PC-3 (cell line): ENCODE measurements at regions not wholly inside any gene's neighbourhood (a gene's known extent, or its start where the extent isn't known, plus 50 kb on each side); places are given as distances from the start of the nearest gene placed in this dataset.

Source experiments
- ATAC-seq: fragments of 200-7000 bp; cut with Tn5 transposase; 2 replicates; pipeline ENCODE4 v1.9.1; 2020; ENCODE audit warnings: mild to moderate bottlenecking, moderate library complexity
- BruUV-seq: library from RNA; stranded (reverse); fragments of 400-500 nt; replicated peaks from 2 replicates; lab custom pipeline; 2021; lab: Mats Ljungman, UMichigan
- CTCF ChIA-PET: fragments of 300-600 bp; sonication (Branson Sonifier 250); formaldehyde crosslinking; loops from one replicate; lab custom pipeline; 2022; ENCODE audit warnings: antibody characterized with exemption; lab: Charles Lee
- POLR2A ChIA-PET: fragments of 300-600 bp; sonication (Branson Sonifier 250); formaldehyde crosslinking; loops from one replicate; lab custom pipeline; 2022; ENCODE audit warnings: antibody characterized with exemption; ENCODE audit not compliant: unreplicated experiment; lab: Charles Lee
- DNase-seq: peaks from one replicate; pipeline ENCODE4 v3.0.0-alpha.2; 2015
- H2AFZ ChIP-seq: fragments of 300-600 bp; sonication (generic); 2 replicates; pipeline ENCODE4 v1.6.0; 2016; ENCODE audit warnings: antibody characterized with exemption, low read length
- H3F3A ChIP-seq: fragments of 300-600 bp; sonication (generic); one replicate; pipeline ENCODE4 v1.6.0; 2017; ENCODE audit warnings: antibody characterized with exemption, low read length, control low read depth, mild to moderate bottlenecking; ENCODE audit not compliant: unreplicated experiment
- H3K27ac ChIP-seq: fragments of 300-600 bp; sonication (generic); 2 replicates; pipeline ENCODE4 v1.5.1; 2016; ENCODE audit warnings: mild to moderate bottlenecking, low read length
- H3K27me3 ChIP-seq: fragments of 300-600 bp; sonication (generic); 2 replicates; pipeline ENCODE4 v1.6.1; 2016; ENCODE audit warnings: low read length, mixed read lengths
- H3K36me3 ChIP-seq: fragments of 300-600 bp; sonication (generic); 2 replicates; pipeline ENCODE4 v1.6.1; 2016; ENCODE audit warnings: low read depth, mixed run types, low read length, mixed read lengths
- H3K4me1 ChIP-seq: fragments of 300-600 bp; sonication (generic); 2 replicates; pipeline ENCODE4 v1.5.1; 2016; ENCODE audit warnings: low read length; ENCODE audit not compliant: insufficient read depth
- H3K4me2 ChIP-seq: fragments of 300-600 bp; sonication (generic); 2 replicates; pipeline ENCODE4 v1.6.0; 2016; ENCODE audit warnings: low read length
- H3K4me3 ChIP-seq: fragments of 300-600 bp; sonication (generic); 2 replicates; pipeline ENCODE4 v1.5.1; 2016; ENCODE audit warnings: mild to moderate bottlenecking, low read length, mixed read lengths
- H3K79me2 ChIP-seq: fragments of 300-600 bp; sonication (generic); 2 replicates; pipeline ENCODE4 v1.6.1; 2017; ENCODE audit warnings: low read length, mixed read lengths
- H3K9ac ChIP-seq: fragments of 300-600 bp; sonication (generic); 2 replicates; pipeline ENCODE4 v1.6.0; 2016; ENCODE audit warnings: mild to moderate bottlenecking, low read length
- H3K9me2 ChIP-seq: fragments of 300-600 bp; sonication (generic); replicated peaks from 2 replicates; pipeline ENCODE4 v1.6.1; 2016; ENCODE audit warnings: mixed run types, low read length, mixed read lengths
- H3K9me3 ChIP-seq: fragments of 300-600 bp; sonication (generic); 2 replicates; pipeline ENCODE4 v1.6.1; 2016; ENCODE audit warnings: low read length, mixed read lengths
- H4K20me1 ChIP-seq: fragments of 300-600 bp; sonication (generic); 2 replicates; pipeline ENCODE4 v1.6.1; 2016; ENCODE audit warnings: low read length, mixed read lengths
- CTCF ChIP-seq: fragments of 300-600 bp; sonication (generic); conservative IDR thresholded peaks from 2 replicates; pipeline ENCODE4 v1.5.1; 2017; ENCODE audit warnings: antibody characterized with exemption, low read depth, mild to moderate bottlenecking, low read length
- EZH2 ChIP-seq: fragments of 300-600 bp; sonication (generic); IDR thresholded peaks from one replicate; pipeline ENCODE4 v1.6.1; 2017; ENCODE audit warnings: antibody characterized with exemption, mild to moderate bottlenecking, low read length; ENCODE audit not compliant: unreplicated experiment
- EZH2phosphoT487 ChIP-seq: fragments of 300-600 bp; sonication (generic); IDR thresholded peaks from 2 replicates; pipeline ENCODE4 v1.6.1; 2018; ENCODE audit warnings: mild to moderate bottlenecking, antibody characterized with exemption, low read length, borderline replicate concordance
- intact Hi-C: fragments of 100-400 bp; cut with micrococcal nuclease; formaldehyde crosslinking; loops from 2 replicates; pipeline ENCODE4 v1.9.0; 2023

- no TSS peak for BruUV-seq
- no peak overlapping the region for H3K4me2 ChIP-seq
- H3K4me1 ChIP-seq = peaks cover 7% of the 10 kb centered on the region
- TF ChIP-seq EZH2 (no peak), CTCF (no peak), EZH2phosphoT487 (no peak)
- H3K27ac ChIP-seq = no peak overlapping the region
- H3K36me3 ChIP-seq = no peaks in the 10 kb centered on the region
- no peaks in the 10 kb centered on the region for H3K9me2 ChIP-seq
- H4K20me1 ChIP-seq = no peaks in the 10 kb centered on the region
- no peak overlapping the region for H3K9ac ChIP-seq
- ChIA-PET POLR2A (no interaction called here), CTCF (no interaction called here)
- no peak overlapping the region for H2AFZ ChIP-seq
- H3F3A ChIP-seq = no peaks in the 10 kb centered on the region
- no peaks in the 10 kb centered on the region for H3K27me3 ChIP-seq
- no peak for DNase-seq
- H3K4me3 ChIP-seq = no peak overlapping the region
- intact Hi-C loops = no loop called here
- no peaks in the 10 kb centered on the region for H3K79me2 ChIP-seq
- no peaks in the 10 kb centered on the region for H3K9me3 ChIP-seq
- no peak for ATAC-seq
Observed at GRCh38 chr5:28402590-28403301, 1364.4 kb upstream of the CDH9 start.

GRCh38 chr5:28400076-28400475, 1361.7 kb upstream of the CDH9 start:
- no peaks in the 10 kb centered on the region for H3K79me2 ChIP-seq
- DNase-seq = no peak
- H3K4me1 ChIP-seq = no peaks in the 10 kb centered on the region
- no peak overlapping the region for H3K9ac ChIP-seq
- H3K36me3 ChIP-seq = no peaks in the 10 kb centered on the region
- BruUV-seq = no TSS peak
- H3F3A ChIP-seq = no peaks in the 10 kb centered on the region
- intact Hi-C loops = no loop called here
- TF ChIP-seq EZH2 = no peak
- TF ChIP-seq EZH2phosphoT487 = no peak
- no peak for TF ChIP-seq CTCF
- CTCF ChIA-PET = no interaction called here
- H3K9me2 ChIP-seq = no peaks in the 10 kb centered on the region
- no peaks in the 10 kb centered on the region for H3K27me3 ChIP-seq
- no peak for ATAC-seq
- no peak overlapping the region for H2AFZ ChIP-seq
- no peak overlapping the region for H3K4me3 ChIP-seq
- H3K27ac ChIP-seq = no peak overlapping the region
- no peaks in the 10 kb centered on the region for H4K20me1 ChIP-seq
- no peaks in the 10 kb centered on the region for H3K9me3 ChIP-seq
- POLR2A ChIA-PET = no interaction called here
- H3K4me2 ChIP-seq = no peak overlapping the region

- ChIA-PET CTCF (interaction anchor here (0.6 kb wide), 1 partner anchor 56 kb away, joined by 5 read pairs; no protein-coding TSS in a partner anchor), POLR2A (no interaction called here)
- H3K27me3 ChIP-seq = no peaks in the 10 kb centered on the region
- no peak overlapping the region for H3K4me3 ChIP-seq
- H3K9me3 ChIP-seq = no peaks in the 10 kb centered on the region
- H3K36me3 ChIP-seq = no peaks in the 10 kb centered on the region
- H4K20me1 ChIP-seq = no peaks in the 10 kb centered on the region
- H3K9me2 ChIP-seq = no peaks in the 10 kb centered on the region
- intact Hi-C loops = no loop called here
- H3K27ac ChIP-seq = no peak overlapping the region
- no peak for DNase-seq
- no peak for ATAC-seq
- H3K4me1 ChIP-seq = no peaks in the 10 kb centered on the region
- no peak overlapping the region for H3K9ac ChIP-seq
- no peaks in the 10 kb centered on the region for H3F3A ChIP-seq
- no peak overlapping the region for H2AFZ ChIP-seq
- TF ChIP-seq EZH2 (no peak), EZH2phosphoT487 (no peak), CTCF (no peak)
- no TSS peak for BruUV-seq
- no peak overlapping the region for H3K4me2 ChIP-seq
- no peaks in the 10 kb centered on the region for H3K79me2 ChIP-seq
Observed at GRCh38 chr5:28399211-28399610, 1360.8 kb upstream of the CDH9 start.
